Erythroblast (primary cell): ENCODE measurements at regions not wholly inside any gene's neighbourhood (a gene's known extent, or its start where the extent isn't known, plus 50 kb on each side); places are given as distances from the start of the nearest gene placed in this dataset.

Experiments
- GATA1 ChIP-seq: IDR thresholded peaks from 2 replicates; pipeline ENCODE4 v1.6.1; 2011; ENCODE audit warnings: low read depth, mild to moderate bottlenecking, control low read depth, low read length, moderate library complexity
- POLR2A ChIP-seq: IDR thresholded peaks from 2 replicates; pipeline ENCODE4 v1.6.1; 2011; ENCODE audit warnings: mild to moderate bottlenecking, low read length

- no peak for TF ChIP-seq POLR2A
- no peak for TF ChIP-seq GATA1
These were observed 974.3 kb downstream of the FSTL5 start for GRCh38 chr4:161189286-161190134.
